K562 (cell line): ENCODE measurements at regions not wholly inside any gene's neighbourhood (a gene's known extent, or its start where the extent isn't known, plus 50 kb on each side); places are given as distances from the start of the nearest gene placed in this dataset.
A peak's percentile ranks its signal among the peaks of the same experiment; 100 is the strongest.

Experiments used
- DMBX1 ChIP-seq: fragments of 250-450 bp; sonication (Bioruptor Pico); IDR thresholded peaks from 2 replicates; pipeline ENCODE4 v1.8.0; 2022; ENCODE audit warnings: inconsistent platforms, mild to moderate bottlenecking, moderate library complexity, borderline replicate concordance
- EP400 ChIP-seq: fragments of 450-650 bp; IDR thresholded peaks from 2 replicates; pipeline ENCODE4 v1.6.1; 2017; ENCODE audit warnings: antibody characterized with exemption, mild to moderate bottlenecking, moderate library complexity
- MCM2 ChIP-seq: fragments of 450-650 bp; IDR thresholded peaks from 2 replicates; pipeline ENCODE4 v1.6.1; 2017; ENCODE audit warnings: low read depth, mild to moderate bottlenecking
- NCOR1 ChIP-seq: fragments of 450-650 bp; IDR thresholded peaks from 2 replicates; pipeline ENCODE4 v1.6.1; 2016; ENCODE audit warnings: mild to moderate bottlenecking, moderate library complexity
- SAFB2 ChIP-seq: fragments of 200-400 bp; formaldehyde crosslinking; IDR thresholded peaks from 2 replicates; pipeline ENCODE4 v1.6.1; 2018; ENCODE audit warnings: borderline replicate concordance, low read length, low read depth, moderate library complexity; ENCODE audit not compliant: severe bottlenecking
- STAT5A ChIP-seq: IDR thresholded peaks from 2 replicates; pipeline ENCODE4 v1.6.1; 2012; ENCODE audit warnings: low read length, inconsistent platforms, borderline replicate concordance
- ZNF134 ChIP-seq: fragments of 250-450 bp; sonication (Bioruptor Pico); conservative IDR thresholded peaks from 2 replicates; pipeline ENCODE4 v1.4.0; 2020
- ZNF384 ChIP-seq: IDR thresholded peaks from 2 replicates; pipeline ENCODE4 v1.6.1; 2012; ENCODE audit warnings: low read depth, low read length, improper control_type of control experiment
- ZNF551 ChIP-seq: fragments of 250-450 bp; sonication (Bioruptor Pico); IDR thresholded peaks from 2 replicates; pipeline ENCODE4 v1.5.0; 2021; ENCODE audit warnings: mild to moderate bottlenecking, moderate library complexity
- ZNF57 ChIP-seq: fragments of 450-650 bp; formaldehyde crosslinking; IDR thresholded peaks from 2 replicates; pipeline ENCODE4 v1.4.0; 2020; ENCODE audit warnings: mild to moderate bottlenecking, moderate library complexity
- TF ChIP-seq, protein P1 (sequence below): sonication (generic); formaldehyde crosslinking; IDR thresholded peaks from 2 replicates; pipeline ENCODE4 v1.8.0; 2022; ENCODE audit warnings: mild to moderate bottlenecking, missing genetic modification reagents
- TF ChIP-seq, protein P2 (sequence below): fragments of 200-600 bp; sonication (generic); IDR thresholded peaks from one replicate; pipeline ENCODE4 v1.6.1; 2012; ENCODE audit warnings: mild to moderate bottlenecking, low read depth, low read length, inconsistent platforms

- no peak for TF ChIP-seq ZNF57 (CRISPR knock-in tag)
- peak; percentile 55 for TF ChIP-seq ZNF384
- TF ChIP-seq NCOR1: peak; percentile 98
- TF ChIP-seq, protein P1, sequence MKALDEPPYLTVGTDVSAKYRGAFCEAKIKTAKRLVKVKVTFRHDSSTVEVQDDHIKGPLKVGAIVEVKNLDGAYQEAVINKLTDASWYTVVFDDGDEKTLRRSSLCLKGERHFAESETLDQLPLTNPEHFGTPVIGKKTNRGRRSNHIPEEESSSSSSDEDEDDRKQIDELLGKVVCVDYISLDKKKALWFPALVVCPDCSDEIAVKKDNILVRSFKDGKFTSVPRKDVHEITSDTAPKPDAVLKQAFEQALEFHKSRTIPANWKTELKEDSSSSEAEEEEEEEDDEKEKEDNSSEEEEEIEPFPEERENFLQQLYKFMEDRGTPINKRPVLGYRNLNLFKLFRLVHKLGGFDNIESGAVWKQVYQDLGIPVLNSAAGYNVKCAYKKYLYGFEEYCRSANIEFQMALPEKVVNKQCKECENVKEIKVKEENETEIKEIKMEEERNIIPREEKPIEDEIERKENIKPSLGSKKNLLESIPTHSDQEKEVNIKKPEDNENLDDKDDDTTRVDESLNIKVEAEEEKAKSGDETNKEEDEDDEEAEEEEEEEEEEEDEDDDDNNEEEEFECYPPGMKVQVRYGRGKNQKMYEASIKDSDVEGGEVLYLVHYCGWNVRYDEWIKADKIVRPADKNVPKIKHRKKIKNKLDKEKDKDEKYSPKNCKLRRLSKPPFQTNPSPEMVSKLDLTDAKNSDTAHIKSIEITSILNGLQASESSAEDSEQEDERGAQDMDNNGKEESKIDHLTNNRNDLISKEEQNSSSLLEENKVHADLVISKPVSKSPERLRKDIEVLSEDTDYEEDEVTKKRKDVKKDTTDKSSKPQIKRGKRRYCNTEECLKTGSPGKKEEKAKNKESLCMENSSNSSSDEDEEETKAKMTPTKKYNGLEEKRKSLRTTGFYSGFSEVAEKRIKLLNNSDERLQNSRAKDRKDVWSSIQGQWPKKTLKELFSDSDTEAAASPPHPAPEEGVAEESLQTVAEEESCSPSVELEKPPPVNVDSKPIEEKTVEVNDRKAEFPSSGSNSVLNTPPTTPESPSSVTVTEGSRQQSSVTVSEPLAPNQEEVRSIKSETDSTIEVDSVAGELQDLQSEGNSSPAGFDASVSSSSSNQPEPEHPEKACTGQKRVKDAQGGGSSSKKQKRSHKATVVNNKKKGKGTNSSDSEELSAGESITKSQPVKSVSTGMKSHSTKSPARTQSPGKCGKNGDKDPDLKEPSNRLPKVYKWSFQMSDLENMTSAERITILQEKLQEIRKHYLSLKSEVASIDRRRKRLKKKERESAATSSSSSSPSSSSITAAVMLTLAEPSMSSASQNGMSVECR (CRISPR knock-in tag): no peak
- peak; percentile 89 for TF ChIP-seq EP400
- TF ChIP-seq SAFB2: no peak
- no peak for TF ChIP-seq ZNF551 (CRISPR knock-in tag)
- TF ChIP-seq ZNF134 (CRISPR knock-in tag): peak; percentile 64; the same call in 1 of the 2 replicates
- TF ChIP-seq STAT5A: peak; percentile 76
- TF ChIP-seq MCM2: no peak
- TF ChIP-seq DMBX1: peak; percentile 50; the same call in 1 of the 2 replicates
- TF ChIP-seq, protein P2, sequence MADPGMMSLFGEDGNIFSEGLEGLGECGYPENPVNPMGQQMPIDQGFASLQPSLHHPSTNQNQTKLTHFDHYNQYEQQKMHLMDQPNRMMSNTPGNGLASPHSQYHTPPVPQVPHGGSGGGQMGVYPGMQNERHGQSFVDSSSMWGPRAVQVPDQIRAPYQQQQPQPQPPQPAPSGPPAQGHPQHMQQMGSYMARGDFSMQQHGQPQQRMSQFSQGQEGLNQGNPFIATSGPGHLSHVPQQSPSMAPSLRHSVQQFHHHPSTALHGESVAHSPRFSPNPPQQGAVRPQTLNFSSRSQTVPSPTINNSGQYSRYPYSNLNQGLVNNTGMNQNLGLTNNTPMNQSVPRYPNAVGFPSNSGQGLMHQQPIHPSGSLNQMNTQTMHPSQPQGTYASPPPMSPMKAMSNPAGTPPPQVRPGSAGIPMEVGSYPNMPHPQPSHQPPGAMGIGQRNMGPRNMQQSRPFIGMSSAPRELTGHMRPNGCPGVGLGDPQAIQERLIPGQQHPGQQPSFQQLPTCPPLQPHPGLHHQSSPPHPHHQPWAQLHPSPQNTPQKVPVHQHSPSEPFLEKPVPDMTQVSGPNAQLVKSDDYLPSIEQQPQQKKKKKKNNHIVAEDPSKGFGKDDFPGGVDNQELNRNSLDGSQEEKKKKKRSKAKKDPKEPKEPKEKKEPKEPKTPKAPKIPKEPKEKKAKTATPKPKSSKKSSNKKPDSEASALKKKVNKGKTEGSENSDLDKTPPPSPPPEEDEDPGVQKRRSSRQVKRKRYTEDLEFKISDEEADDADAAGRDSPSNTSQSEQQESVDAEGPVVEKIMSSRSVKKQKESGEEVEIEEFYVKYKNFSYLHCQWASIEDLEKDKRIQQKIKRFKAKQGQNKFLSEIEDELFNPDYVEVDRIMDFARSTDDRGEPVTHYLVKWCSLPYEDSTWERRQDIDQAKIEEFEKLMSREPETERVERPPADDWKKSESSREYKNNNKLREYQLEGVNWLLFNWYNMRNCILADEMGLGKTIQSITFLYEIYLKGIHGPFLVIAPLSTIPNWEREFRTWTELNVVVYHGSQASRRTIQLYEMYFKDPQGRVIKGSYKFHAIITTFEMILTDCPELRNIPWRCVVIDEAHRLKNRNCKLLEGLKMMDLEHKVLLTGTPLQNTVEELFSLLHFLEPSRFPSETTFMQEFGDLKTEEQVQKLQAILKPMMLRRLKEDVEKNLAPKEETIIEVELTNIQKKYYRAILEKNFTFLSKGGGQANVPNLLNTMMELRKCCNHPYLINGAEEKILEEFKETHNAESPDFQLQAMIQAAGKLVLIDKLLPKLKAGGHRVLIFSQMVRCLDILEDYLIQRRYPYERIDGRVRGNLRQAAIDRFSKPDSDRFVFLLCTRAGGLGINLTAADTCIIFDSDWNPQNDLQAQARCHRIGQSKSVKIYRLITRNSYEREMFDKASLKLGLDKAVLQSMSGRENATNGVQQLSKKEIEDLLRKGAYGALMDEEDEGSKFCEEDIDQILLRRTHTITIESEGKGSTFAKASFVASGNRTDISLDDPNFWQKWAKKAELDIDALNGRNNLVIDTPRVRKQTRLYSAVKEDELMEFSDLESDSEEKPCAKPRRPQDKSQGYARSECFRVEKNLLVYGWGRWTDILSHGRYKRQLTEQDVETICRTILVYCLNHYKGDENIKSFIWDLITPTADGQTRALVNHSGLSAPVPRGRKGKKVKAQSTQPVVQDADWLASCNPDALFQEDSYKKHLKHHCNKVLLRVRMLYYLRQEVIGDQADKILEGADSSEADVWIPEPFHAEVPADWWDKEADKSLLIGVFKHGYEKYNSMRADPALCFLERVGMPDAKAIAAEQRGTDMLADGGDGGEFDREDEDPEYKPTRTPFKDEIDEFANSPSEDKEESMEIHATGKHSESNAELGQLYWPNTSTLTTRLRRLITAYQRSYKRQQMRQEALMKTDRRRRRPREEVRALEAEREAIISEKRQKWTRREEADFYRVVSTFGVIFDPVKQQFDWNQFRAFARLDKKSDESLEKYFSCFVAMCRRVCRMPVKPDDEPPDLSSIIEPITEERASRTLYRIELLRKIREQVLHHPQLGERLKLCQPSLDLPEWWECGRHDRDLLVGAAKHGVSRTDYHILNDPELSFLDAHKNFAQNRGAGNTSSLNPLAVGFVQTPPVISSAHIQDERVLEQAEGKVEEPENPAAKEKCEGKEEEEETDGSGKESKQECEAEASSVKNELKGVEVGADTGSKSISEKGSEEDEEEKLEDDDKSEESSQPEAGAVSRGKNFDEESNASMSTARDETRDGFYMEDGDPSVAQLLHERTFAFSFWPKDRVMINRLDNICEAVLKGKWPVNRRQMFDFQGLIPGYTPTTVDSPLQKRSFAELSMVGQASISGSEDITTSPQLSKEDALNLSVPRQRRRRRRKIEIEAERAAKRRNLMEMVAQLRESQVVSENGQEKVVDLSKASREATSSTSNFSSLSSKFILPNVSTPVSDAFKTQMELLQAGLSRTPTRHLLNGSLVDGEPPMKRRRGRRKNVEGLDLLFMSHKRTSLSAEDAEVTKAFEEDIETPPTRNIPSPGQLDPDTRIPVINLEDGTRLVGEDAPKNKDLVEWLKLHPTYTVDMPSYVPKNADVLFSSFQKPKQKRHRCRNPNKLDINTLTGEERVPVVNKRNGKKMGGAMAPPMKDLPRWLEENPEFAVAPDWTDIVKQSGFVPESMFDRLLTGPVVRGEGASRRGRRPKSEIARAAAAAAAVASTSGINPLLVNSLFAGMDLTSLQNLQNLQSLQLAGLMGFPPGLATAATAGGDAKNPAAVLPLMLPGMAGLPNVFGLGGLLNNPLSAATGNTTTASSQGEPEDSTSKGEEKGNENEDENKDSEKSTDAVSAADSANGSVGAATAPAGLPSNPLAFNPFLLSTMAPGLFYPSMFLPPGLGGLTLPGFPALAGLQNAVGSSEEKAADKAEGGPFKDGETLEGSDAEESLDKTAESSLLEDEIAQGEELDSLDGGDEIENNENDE: peak; percentile 98
Observed at GRCh38 chr3:177359593-177360357, 162.5 kb upstream of the TBL1XR1 start (continued).
